Upper lobe of left lung (tissue), 4 donors: ENCODE measurements at regions not wholly inside any gene's neighbourhood (a gene's known extent, or its start where the extent isn't known, plus 50 kb on each side); places are given as distances from the start of the nearest gene placed in this dataset.

ENCODE experiments used
- EP300 ChIP-seq, 4 donors: sonication (generic); formaldehyde crosslinking; IDR thresholded peaks; one replicate each; pipeline ENCODE4 v1.5.1; 2017; ENCODE audit warnings: antibody characterized with exemption in 4 of 4, control low read depth in 2 of 4
- POLR2A ChIP-seq, 4 donors: fragments of 450-650 bp; IDR thresholded peaks; one replicate each; pipeline ENCODE4 v1.5.1; 2016 to 2017; ENCODE audit warnings: antibody characterized with exemption in 4 of 4, mild to moderate bottlenecking in 2 of 4
- POLR2AphosphoS5 ChIP-seq, 2 donors: sonication (generic); formaldehyde crosslinking; IDR thresholded peaks; one replicate each; pipeline ENCODE4 v1.5.1; 2017; ENCODE audit warnings: antibody characterized with exemption in 2 of 2
- TF ChIP-seq, protein P1 (sequence below), 6 experiments: fragments of 450-650 bp in 4 of 6; fragments of 200-600 bp in 2 of 6; sonication (generic) in 2 of 6; IDR thresholded peaks; one replicate each; pipeline ENCODE4 v1.5.1; 2016 to 2019; ENCODE audit warnings: antibody characterized with exemption in 6 of 6

DNA sequence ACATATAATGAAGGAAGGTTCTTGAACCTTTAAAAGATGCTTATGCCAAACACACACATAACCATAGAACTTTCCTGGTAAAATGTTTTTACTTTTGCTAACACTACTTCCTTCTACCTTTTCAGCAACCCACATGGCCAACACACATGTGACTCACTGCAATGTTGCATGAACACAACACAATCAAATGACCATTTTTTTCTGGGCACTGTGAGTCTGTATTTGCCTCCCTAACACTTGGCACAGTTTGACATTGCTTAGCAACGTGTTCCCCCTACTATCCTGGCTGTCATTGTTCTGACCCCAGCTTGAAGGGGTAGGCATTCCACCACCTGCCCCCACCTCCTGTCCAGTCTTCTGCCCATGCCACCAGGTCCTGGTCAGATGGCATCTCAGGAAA is 169.4 kb upstream of the PRNP start:
- TF ChIP-seq POLR2A (IDR thresholded peaks at IDR 0.05) (no peak), EP300 (IDR thresholded peaks at IDR 0.05) (no peak), POLR2AphosphoS5 (IDR thresholded peaks at IDR 0.05) (no peak)
- TF ChIP-seq, protein P1, sequence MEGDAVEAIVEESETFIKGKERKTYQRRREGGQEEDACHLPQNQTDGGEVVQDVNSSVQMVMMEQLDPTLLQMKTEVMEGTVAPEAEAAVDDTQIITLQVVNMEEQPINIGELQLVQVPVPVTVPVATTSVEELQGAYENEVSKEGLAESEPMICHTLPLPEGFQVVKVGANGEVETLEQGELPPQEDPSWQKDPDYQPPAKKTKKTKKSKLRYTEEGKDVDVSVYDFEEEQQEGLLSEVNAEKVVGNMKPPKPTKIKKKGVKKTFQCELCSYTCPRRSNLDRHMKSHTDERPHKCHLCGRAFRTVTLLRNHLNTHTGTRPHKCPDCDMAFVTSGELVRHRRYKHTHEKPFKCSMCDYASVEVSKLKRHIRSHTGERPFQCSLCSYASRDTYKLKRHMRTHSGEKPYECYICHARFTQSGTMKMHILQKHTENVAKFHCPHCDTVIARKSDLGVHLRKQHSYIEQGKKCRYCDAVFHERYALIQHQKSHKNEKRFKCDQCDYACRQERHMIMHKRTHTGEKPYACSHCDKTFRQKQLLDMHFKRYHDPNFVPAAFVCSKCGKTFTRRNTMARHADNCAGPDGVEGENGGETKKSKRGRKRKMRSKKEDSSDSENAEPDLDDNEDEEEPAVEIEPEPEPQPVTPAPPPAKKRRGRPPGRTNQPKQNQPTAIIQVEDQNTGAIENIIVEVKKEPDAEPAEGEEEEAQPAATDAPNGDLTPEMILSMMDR (IDR thresholded peaks at IDR 0.05) = no peak
